22Rv1 (cell line): ENCODE measurements at regions not wholly inside any gene's neighbourhood (a gene's known extent, or its start where the extent isn't known, plus 50 kb on each side); places are given as distances from the start of the nearest gene placed in this dataset.

Source experiments
- ZFX ChIP-seq: fragments of 450-650 bp; IDR thresholded peaks from 2 replicates; pipeline ENCODE4 v1.6.1; 2017; ENCODE audit warnings: antibody characterized with exemption, borderline replicate concordance
- TF ChIP-seq, protein P1 (sequence below): fragments of 450-650 bp; IDR thresholded peaks from 2 replicates; pipeline ENCODE4 v1.5.1; 2017; ENCODE audit warnings: mild to moderate bottlenecking

DNA sequence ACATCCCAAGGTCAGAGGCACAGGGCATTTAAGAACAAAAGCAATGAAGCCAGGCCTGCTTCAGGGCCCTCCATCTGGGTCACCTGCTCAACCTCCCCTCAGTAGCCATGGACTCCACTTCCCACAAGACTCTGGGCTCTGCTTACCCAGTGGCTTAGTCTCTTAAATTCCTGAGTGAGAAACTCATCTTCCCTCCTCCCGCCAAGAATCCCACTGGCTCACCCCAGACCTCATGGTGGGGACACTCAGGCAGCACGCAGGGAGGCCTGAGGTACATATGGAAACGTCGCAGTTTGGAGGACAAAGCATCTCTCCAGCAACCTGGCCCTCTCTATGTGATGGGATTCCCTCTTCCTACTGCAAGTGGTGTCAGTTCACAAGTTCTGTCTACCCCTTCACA lies 326.7 kb upstream of the CDH5 start:
- TF ChIP-seq, protein P1, sequence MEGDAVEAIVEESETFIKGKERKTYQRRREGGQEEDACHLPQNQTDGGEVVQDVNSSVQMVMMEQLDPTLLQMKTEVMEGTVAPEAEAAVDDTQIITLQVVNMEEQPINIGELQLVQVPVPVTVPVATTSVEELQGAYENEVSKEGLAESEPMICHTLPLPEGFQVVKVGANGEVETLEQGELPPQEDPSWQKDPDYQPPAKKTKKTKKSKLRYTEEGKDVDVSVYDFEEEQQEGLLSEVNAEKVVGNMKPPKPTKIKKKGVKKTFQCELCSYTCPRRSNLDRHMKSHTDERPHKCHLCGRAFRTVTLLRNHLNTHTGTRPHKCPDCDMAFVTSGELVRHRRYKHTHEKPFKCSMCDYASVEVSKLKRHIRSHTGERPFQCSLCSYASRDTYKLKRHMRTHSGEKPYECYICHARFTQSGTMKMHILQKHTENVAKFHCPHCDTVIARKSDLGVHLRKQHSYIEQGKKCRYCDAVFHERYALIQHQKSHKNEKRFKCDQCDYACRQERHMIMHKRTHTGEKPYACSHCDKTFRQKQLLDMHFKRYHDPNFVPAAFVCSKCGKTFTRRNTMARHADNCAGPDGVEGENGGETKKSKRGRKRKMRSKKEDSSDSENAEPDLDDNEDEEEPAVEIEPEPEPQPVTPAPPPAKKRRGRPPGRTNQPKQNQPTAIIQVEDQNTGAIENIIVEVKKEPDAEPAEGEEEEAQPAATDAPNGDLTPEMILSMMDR: no peak
- no peak for TF ChIP-seq ZFX
